ENCODE measurements at regions not wholly inside any gene's neighbourhood (a gene's known extent, or its start where the extent isn't known, plus 50 kb on each side); places are given as distances from the start of the nearest gene placed in this dataset.

- Histone ChIP-seq H3K27ac (ENCODE audit: extremely low read depth, low read depth, low read length) (no peak overlapping the region), H3K4me3 (ENCODE audit: low read depth, low read length) (no peak overlapping the region), H3K4me1 (ENCODE audit: control insufficient read depth, insufficient read depth, low read length) (no peaks in the 10 kb centered on the region), H3K36me3 (ENCODE audit: control insufficient read depth in 2 of 2, insufficient read depth in 1 of 2, low read length in 2 of 2) (no peaks in the 10 kb centered on the region), H3K9me3 (ENCODE audit: control insufficient read depth, insufficient read depth, low read depth, low read length) (no peaks in the 10 kb centered on the region; the same call in 1 of the 2 replicates)
- ChIA-PET POLR2A (interaction anchor here (0.6 kb wide), 1 partner anchor 290 kb away, joined by 4 read pairs; no protein-coding TSS in a partner anchor), CTCF (interaction anchor here (0.6 kb wide), 1 partner anchor 451 kb away, joined by 3 read pairs; no protein-coding TSS in a partner anchor)
- no peak for TF ChIP-seq MEIS1 (CRISPR knock-in tag; IDR thresholded peaks at IDR 0.05; ENCODE audit: borderline replicate concordance)
- TF ChIP-seq BCL6B (tag by site-specific recombination; IDR thresholded peaks at IDR 0.05) = no peak
- TF ChIP-seq ZNF670 (tag by site-specific recombination; IDR thresholded peaks at IDR 0.05; ENCODE audit: low read depth) = no peak
These were observed 68.3 kb upstream of the RGS7BP start for GRCh38 chr5:64437496-64437895.

GRCh38 chr5:64451551-64451950 lies 54.3 kb upstream of the RGS7BP start:
- no peak overlapping the region for H3K27ac ChIP-seq (ENCODE audit: extremely low read depth, low read depth, low read length)
- no peaks in the 10 kb centered on the region for H3K4me1 ChIP-seq (ENCODE audit: control insufficient read depth, insufficient read depth, low read length)
- no peak overlapping the region for H3K4me3 ChIP-seq (ENCODE audit: low read depth, low read length)
- TF ChIP-seq OVOL3 (tag by site-specific recombination; IDR thresholded peaks at IDR 0.05) = no peak
- TF ChIP-seq ZBTB8A (tag by site-specific recombination; IDR thresholded peaks at IDR 0.05) = no peak
- TF ChIP-seq ZNF350 (tag by site-specific recombination; IDR thresholded peaks at IDR 0.05) = no peak
- no peak for TF ChIP-seq ZNF202 (tag by site-specific recombination; IDR thresholded peaks at IDR 0.05; ENCODE audit: borderline replicate concordance)
- no peak for TF ChIP-seq ZNF280D (tag by site-specific recombination; IDR thresholded peaks at IDR 0.05)
- no peak for TF ChIP-seq ZNF140 (tag by site-specific recombination; IDR thresholded peaks at IDR 0.05)
- TF ChIP-seq BCL11A (tag by site-specific recombination; IDR thresholded peaks at IDR 0.05; ENCODE audit: low read depth) = no peak
- no peak for TF ChIP-seq GLI4 (tag by site-specific recombination; IDR thresholded peaks at IDR 0.05)
- TF ChIP-seq REPIN1 (tag by site-specific recombination; IDR thresholded peaks at IDR 0.05; ENCODE audit: low read depth) = no peak
- no peak for TF ChIP-seq YY1 (tag by site-specific recombination; IDR thresholded peaks at IDR 0.05)
- CTCF ChIA-PET = no interaction called here
- H3K36me3 ChIP-seq (ENCODE audit: control insufficient read depth in 2 of 2, insufficient read depth in 1 of 2, low read length in 2 of 2) = no peaks in the 10 kb centered on the region
- no peaks in the 10 kb centered on the region for H3K9me3 ChIP-seq (ENCODE audit: control insufficient read depth, insufficient read depth, low read depth, low read length)
- POLR2A ChIA-PET = no interaction called here

- POLR2A ChIA-PET = no interaction called here
- Histone ChIP-seq H3K36me3 (ENCODE audit: control insufficient read depth in 2 of 2, insufficient read depth in 1 of 2, low read length in 2 of 2) (no peaks in the 10 kb centered on the region), H3K27ac (ENCODE audit: extremely low read depth, low read depth, low read length) (no peak overlapping the region), H3K4me3 (ENCODE audit: low read depth, low read length) (no peak overlapping the region), H3K4me1 (ENCODE audit: control insufficient read depth, insufficient read depth, low read length) (no peaks in the 10 kb centered on the region), H3K9me3 (ENCODE audit: control insufficient read depth, insufficient read depth, low read depth, low read length) (no peaks in the 10 kb centered on the region)
- CTCF ChIA-PET = no interaction called here
- TF ChIP-seq KLF16 (tag by site-specific recombination; IDR thresholded peaks at IDR 0.05) = no peak
- TF ChIP-seq ZNF548 (tag by site-specific recombination; IDR thresholded peaks at IDR 0.05) = no peak
- TF ChIP-seq ZXDB (tag by site-specific recombination; IDR thresholded peaks at IDR 0.05) = no peak
- no peak for TF ChIP-seq ZNF76 (tag by site-specific recombination; IDR thresholded peaks at IDR 0.05; ENCODE audit: borderline replicate concordance, low read depth)
- TF ChIP-seq ZNF155 (tag by site-specific recombination; IDR thresholded peaks at IDR 0.05) = no peak
- TF ChIP-seq ZNF391 (tag by site-specific recombination; IDR thresholded peaks at IDR 0.05; ENCODE audit: borderline replicate concordance, low read depth) = no peak
- no peak for TF ChIP-seq ZNF148 (tag by site-specific recombination; IDR thresholded peaks at IDR 0.05; ENCODE audit: borderline replicate concordance)
- TF ChIP-seq SCRT2 (tag by site-specific recombination; IDR thresholded peaks at IDR 0.05) = no peak
- no peak for TF ChIP-seq KLF7 (tag by site-specific recombination; IDR thresholded peaks at IDR 0.05; ENCODE audit: borderline replicate concordance)
- TF ChIP-seq ZFP3 (tag by site-specific recombination; IDR thresholded peaks at IDR 0.05; ENCODE audit: low read depth) = no peak
- TF ChIP-seq CTCF (tag by site-specific recombination; IDR thresholded peaks at IDR 0.05) = no peak
- TF ChIP-seq ZNF426 (tag by site-specific recombination; IDR thresholded peaks at IDR 0.05) = no peak
These were observed 52.4 kb upstream of the RGS7BP start for GRCh38 chr5:64453405-64453804.

Data from HEK293 (cell line).